IMR-90 (cell line): ENCODE measurements at regions not wholly inside any gene's neighbourhood (a gene's known extent, or its start where the extent isn't known, plus 50 kb on each side); places are given as distances from the start of the nearest gene placed in this dataset.

Experiments used
- ATAC-seq: fragments of 200-7000 bp; cut with Tn5 transposase; 2 replicates; pipeline ENCODE4 v1.9.1; 2020; ENCODE audit warnings: low read depth, mild to moderate bottlenecking, moderate library complexity
- BruUV-seq: library from RNA; stranded (reverse); fragments of 400-500 nt; replicated peaks from 2 replicates; lab custom pipeline; 2021; lab: Mats Ljungman, UMichigan
- CTCF ChIA-PET: fragments of 300-600 bp; formaldehyde crosslinking; extraction: SDS; loops from one replicate; lab custom pipeline; 2021; ENCODE audit warnings: antibody characterized with exemption; lab: Yijun Ruan, JAX
- POLR2A ChIA-PET: fragments of 300-600 bp; sonication (Branson Sonifier 250); formaldehyde crosslinking; loops from one replicate; lab custom pipeline; 2022; ENCODE audit warnings: antibody characterized with exemption; ENCODE audit not compliant: unreplicated experiment; lab: Charles Lee
- DNase-seq: peaks from one replicate; pipeline ENCODE4 v3.0.0; 2013
- H2AFZ ChIP-seq: replicated peaks from 2 replicates; pipeline ENCODE3; 2013; ENCODE audit warnings: low read length, mild to moderate bottlenecking; ENCODE audit not compliant: poor library complexity
- H2AK5ac ChIP-seq: 2 replicates; pipeline ENCODE4 v1.6.1; 2013; ENCODE audit warnings: low read depth, low read length, inconsistent platforms
- H2AK9ac ChIP-seq: replicated peaks from 2 replicates; pipeline ENCODE3; 2013; ENCODE audit warnings: mild to moderate bottlenecking, low read depth, low read length, moderate library complexity; ENCODE audit not compliant: poor library complexity
- H2BK120ac ChIP-seq: 2 replicates; pipeline ENCODE4 v1.6.1; 2013; ENCODE audit warnings: low read depth, low read length, inconsistent platforms
- H2BK15ac ChIP-seq: 3 replicates; pipeline ENCODE4 v1.6.1; 2013; ENCODE audit warnings: low read depth, low read length, inconsistent platforms
- H2BK20ac ChIP-seq: 2 replicates; pipeline ENCODE4 v1.6.1; 2013; ENCODE audit warnings: low read depth, mild to moderate bottlenecking, inconsistent platforms, low read length, moderate library complexity
- H2BK5ac ChIP-seq: 2 replicates; pipeline ENCODE4 v1.6.1; 2013; ENCODE audit warnings: mild to moderate bottlenecking, low read depth, low read length, inconsistent platforms; ENCODE audit not compliant: poor library complexity, severe bottlenecking
- H3K14ac ChIP-seq: replicated peaks from 2 replicates; pipeline ENCODE4 v1.6.1; 2013; ENCODE audit warnings: low read depth, low read length, inconsistent platforms
- H3K18ac ChIP-seq: 2 replicates; pipeline ENCODE4 v1.6.1; 2013; ENCODE audit warnings: low read depth, low read length, control low read depth
- H3K23ac ChIP-seq: 2 replicates; pipeline ENCODE4 v1.6.1; 2013; ENCODE audit warnings: low read depth, low read length, inconsistent platforms
- H3K27ac ChIP-seq: 2 replicates; pipeline ENCODE4 v1.5.1; 2013; ENCODE audit warnings: mild to moderate bottlenecking, control low read depth, low read length; ENCODE audit not compliant: insufficient read depth
- H3K27me3 ChIP-seq: 2 replicates; pipeline ENCODE4 v1.6.1; 2013; ENCODE audit warnings: low read length; ENCODE audit not compliant: control insufficient read depth, insufficient read depth
- H3K36me3 ChIP-seq: 2 replicates; pipeline ENCODE4 v1.6.1; 2013; ENCODE audit warnings: low read length, mixed read lengths; ENCODE audit not compliant: control insufficient read depth, insufficient read depth
- H3K4ac ChIP-seq: 2 replicates; pipeline ENCODE4 v1.6.1; 2013; ENCODE audit warnings: low read depth, low read length, inconsistent platforms
- H3K4me1 ChIP-seq: 2 replicates; pipeline ENCODE4 v1.6.1; 2013; ENCODE audit warnings: low read length, mixed read lengths; ENCODE audit not compliant: control insufficient read depth, insufficient read depth
- H3K4me2 ChIP-seq: 2 replicates; pipeline ENCODE4 v1.6.1; 2013; ENCODE audit warnings: low read depth, mild to moderate bottlenecking, control low read depth, low read length, moderate library complexity
- H3K4me3 ChIP-seq: 2 replicates; pipeline ENCODE4 v1.5.1; 2013; ENCODE audit warnings: low read depth, mild to moderate bottlenecking, control low read depth, low read length, moderate library complexity; ENCODE audit not compliant: insufficient read depth
- H3K56ac ChIP-seq: 2 replicates; pipeline ENCODE4 v1.6.1; 2013; ENCODE audit warnings: low read length, inconsistent platforms; ENCODE audit not compliant: insufficient read depth; ENCODE audit errors: extremely low read depth
- H3K79me1 ChIP-seq, 2 experiments: 2 replicates each; pipeline ENCODE4 v1.6.1; 2013; ENCODE audit warnings: low read length in 2 of 2, inconsistent platforms in 1 of 2, low read depth in 1 of 2
- H3K9ac ChIP-seq: 2 replicates; pipeline ENCODE4 v1.6.1; 2013; ENCODE audit warnings: low read depth, low read length, control low read depth
- H3K9me1 ChIP-seq: 2 replicates; pipeline ENCODE4 v1.6.1; 2013; ENCODE audit warnings: low read length, inconsistent platforms; ENCODE audit not compliant: insufficient read depth
- H3K9me3 ChIP-seq: 2 replicates; pipeline ENCODE4 v1.6.1; 2013; ENCODE audit warnings: low read length; ENCODE audit not compliant: control insufficient read depth, insufficient read depth
- H4K20me1 ChIP-seq: 2 replicates; pipeline ENCODE4 v1.6.1; 2013; ENCODE audit warnings: low read length, inconsistent platforms; ENCODE audit not compliant: insufficient read depth
- H4K5ac ChIP-seq: 2 replicates; pipeline ENCODE4 v1.6.1; 2013; ENCODE audit warnings: mild to moderate bottlenecking, low read depth, low read length, control low read depth
- H4K8ac ChIP-seq, 2 experiments: 2 replicates each; pipeline ENCODE4 v1.6.1; 2013; ENCODE audit warnings: low read depth in 2 of 2, low read length in 2 of 2, control low read depth in 1 of 2, inconsistent platforms in 1 of 2
- H4K91ac ChIP-seq: 2 replicates; pipeline ENCODE4 v1.6.1; 2013; ENCODE audit warnings: low read depth, low read length, inconsistent platforms; ENCODE audit not compliant: insufficient read depth
- BHLHE40 ChIP-seq: fragments of 150-350 bp; IDR thresholded peaks from 2 replicates; pipeline ENCODE4 v1.6.1; 2016; ENCODE audit warnings: mild to moderate bottlenecking, low read depth, low read length
- ELK1 ChIP-seq: fragments of 150-350 bp; IDR thresholded peaks from 2 replicates; pipeline ENCODE4 v1.6.1; 2016; ENCODE audit warnings: low read depth, mild to moderate bottlenecking, low read length, moderate library complexity, borderline replicate concordance
- MAFK ChIP-seq: IDR thresholded peaks from 2 replicates; pipeline ENCODE4 v1.6.1; 2012; ENCODE audit warnings: low read depth, low read length, improper control_type of control experiment
- MAZ ChIP-seq: IDR thresholded peaks from 2 replicates; pipeline ENCODE4 v1.6.1; 2012; ENCODE audit warnings: low read depth, mild to moderate bottlenecking, low read length, improper control_type of control experiment, moderate library complexity, borderline replicate concordance
- MXI1 ChIP-seq: IDR thresholded peaks from 2 replicates; pipeline ENCODE4 v1.6.1; 2012; ENCODE audit warnings: low read depth, mild to moderate bottlenecking, low read length, moderate library complexity, borderline replicate concordance
- NFE2L2 ChIP-seq: fragments of 150-350 bp; IDR thresholded peaks from 2 replicates; pipeline ENCODE4 v1.6.1; 2016; ENCODE audit warnings: low read depth, mild to moderate bottlenecking, low read length
- POLR2A ChIP-seq: IDR thresholded peaks from 2 replicates; pipeline ENCODE4 v1.6.1; 2012; ENCODE audit warnings: mild to moderate bottlenecking, low read depth, low read length
- RAD21 ChIP-seq: IDR thresholded peaks from 2 replicates; pipeline ENCODE4 v1.6.1; 2012; ENCODE audit warnings: low read length, improper control_type of control experiment
- RFX5 ChIP-seq: IDR thresholded peaks from 2 replicates; pipeline ENCODE4 v1.8.0; 2012; ENCODE audit warnings: low read depth, mild to moderate bottlenecking, low read length, moderate library complexity
- WGBS, 2 experiments: methylation state at CpG; one replicate each; pipeline versions ENCODE4 v1.1.5 to v1.1.7; 2013; ENCODE audit warnings: missing lambda C conversion rate in 2 of 2; ENCODE audit not compliant: insufficient read length in 1 of 2; ENCODE audit errors: extremely low coverage in 2 of 2; 5-methylcytosine and 5-hydroxymethylcytosine counted together
- dilution Hi-C: fragments of 300-500 bp; cut with HindIII; formaldehyde crosslinking; loops from one replicate; pipeline ENCODE4 v1.14.3; 2018; ENCODE audit warnings: low sequenced_read_pairs; ENCODE audit not compliant: unreplicated experiment
- in situ Hi-C: fragments of 300-500 bp; cut with MboI; formaldehyde crosslinking; loops from 3 replicates; pipeline ENCODE4 v1.14.3; 2019; ENCODE audit warnings: low sequenced_read_pairs, inconsistent platforms, mixed read lengths
- intact Hi-C: fragments of 100-400 bp; cut with micrococcal nuclease; formaldehyde crosslinking; loops from 2 replicates; pipeline ENCODE4 v1.10.0; 2022

GRCh38 chr12:126353604-126354003 is 1288.4 kb downstream of the AACS start:
- Histone ChIP-seq H3K36me3 (no peaks in the 10 kb centered on the region), H4K20me1 (no peaks in the 10 kb centered on the region), H3K4me3 (no peak overlapping the region), H4K91ac (no peak overlapping the region), H3K9me3 (peaks cover 18% of the 10 kb centered on the region), H3K27ac (no peak overlapping the region), H2BK20ac (no peak overlapping the region), H3K9ac (no peak overlapping the region), H4K5ac (no peak overlapping the region), H3K56ac (no peak overlapping the region), H2AK9ac (no peak overlapping the region), H2BK15ac (no peak overlapping the region), H2BK120ac (no peak overlapping the region), H3K27me3 (no peaks in the 10 kb centered on the region), H3K4me1 (no peaks in the 10 kb centered on the region), H2AK5ac (no peak overlapping the region), H4K8ac (no peak overlapping the region), H3K79me1 (no peaks in the 10 kb centered on the region), H3K4ac (no peak overlapping the region), H2BK5ac (no peak overlapping the region), H3K14ac (no peak overlapping the region), H3K18ac (no peak overlapping the region), H3K4me2 (no peak overlapping the region), H3K23ac (no peak overlapping the region), H3K9me1 (no peaks in the 10 kb centered on the region), H2AFZ (no peak overlapping the region)
- ATAC-seq (no peak), DNase-seq (no peak)
- ChIA-PET POLR2A (no interaction called here), CTCF (no interaction called here)
- intact Hi-C loops (no loop called here), dilution Hi-C loops (no loop called here), in situ Hi-C loops (no loop called here)
- no CpG with 5 or more reads among the region's 1 CpG for WGBS, 2 experiments
- no TSS peak for BruUV-seq
- TF ChIP-seq ELK1 (no peak), MAZ (no peak), MXI1 (no peak), BHLHE40 (no peak), NFE2L2 (no peak), RFX5 (no peak), MAFK (no peak), RAD21 (no peak), POLR2A (no peak)
